NOMO-1 (cell line): ENCODE measurements at regions not wholly inside any gene's neighbourhood (a gene's known extent, or its start where the extent isn't known, plus 50 kb on each side); places are given as distances from the start of the nearest gene placed in this dataset.

ENCODE experiments used
- DNase-seq, 2 experiments: peaks; one replicate each; lab custom pipeline; 2025; ENCODE audit not compliant: unreplicated experiment in 2 of 2; lab: John Stamatoyannopoulos, UW

DNA sequence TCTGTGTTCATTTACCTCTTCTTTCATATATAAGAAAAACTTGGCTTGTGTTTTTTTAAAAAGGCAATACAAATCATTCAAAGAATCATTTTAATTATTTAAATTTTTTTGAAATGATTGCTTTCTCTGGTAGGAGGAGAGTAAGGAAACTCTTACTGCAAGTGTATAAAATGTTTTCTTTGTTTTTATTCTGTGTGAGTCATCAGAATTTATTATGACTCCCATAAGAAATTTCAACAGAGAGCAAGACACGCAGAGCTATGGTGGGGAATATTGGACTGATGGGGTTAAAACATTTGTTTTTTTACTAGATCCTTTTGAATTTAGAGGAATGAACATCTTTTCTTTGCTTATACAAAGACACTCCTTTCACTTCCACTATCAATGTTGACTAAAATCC is 119.1 kb upstream of the ATXN7L3B start:
- DNase-seq, result no peak

DNA sequence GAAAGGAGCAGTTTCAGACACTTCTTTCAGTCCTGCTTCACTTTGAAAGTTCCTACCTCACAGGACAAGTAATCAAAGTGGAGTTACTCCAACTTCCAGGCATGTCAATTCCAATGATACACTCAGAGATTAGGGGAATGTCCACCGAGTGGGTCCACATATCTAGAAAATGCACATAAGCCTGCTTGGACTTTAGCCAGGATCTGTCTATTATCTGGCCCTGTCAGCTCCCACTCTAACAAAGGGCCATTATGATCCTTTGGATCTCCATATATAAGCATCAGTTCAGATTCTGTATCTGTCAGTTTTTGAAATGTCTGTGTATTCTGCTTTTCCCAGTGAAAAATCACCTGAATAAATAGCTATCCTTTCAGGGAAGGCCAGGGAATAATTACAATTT is 112.9 kb upstream of the ATXN7L3B start:
- no peak for DNase-seq

DNA sequence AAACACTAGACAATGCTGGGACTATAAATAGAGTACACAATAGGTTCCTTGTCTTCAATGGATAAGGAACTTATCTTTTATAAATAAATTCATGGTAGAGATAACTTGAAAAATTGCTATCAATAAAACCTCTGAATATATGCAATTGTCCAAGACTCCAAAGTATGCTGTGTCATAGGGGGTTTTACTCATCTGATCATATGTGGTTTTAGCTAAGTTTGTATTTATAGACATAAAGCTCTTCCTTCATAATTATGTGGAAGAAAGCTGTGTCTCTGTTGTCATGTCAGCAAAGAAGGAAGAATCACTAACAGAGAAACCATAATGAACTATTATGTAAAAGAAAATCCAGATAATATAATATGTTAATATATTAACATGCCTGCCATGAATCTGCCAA is 111.5 kb upstream of the ATXN7L3B start:
- no peak for DNase-seq

DNA sequence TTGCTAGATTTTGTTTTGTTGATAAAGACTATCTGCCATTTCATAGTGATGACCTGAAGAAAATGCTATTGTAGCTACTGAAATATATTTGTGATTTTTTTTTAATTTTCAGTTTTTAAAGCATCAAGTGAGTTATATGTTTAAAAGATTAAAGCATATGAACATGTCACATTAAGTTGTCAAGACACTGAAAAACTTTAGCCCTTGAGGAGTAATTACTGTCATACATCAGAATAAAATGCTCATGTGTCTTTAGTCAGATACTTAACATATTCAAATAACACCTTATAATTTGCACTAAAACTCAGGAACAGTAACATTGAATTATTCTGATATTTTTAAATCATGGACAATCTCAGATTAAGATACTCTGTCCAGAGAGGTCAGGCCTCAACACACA is 108.1 kb upstream of the ATXN7L3B start:
- no peak for DNase-seq

DNA sequence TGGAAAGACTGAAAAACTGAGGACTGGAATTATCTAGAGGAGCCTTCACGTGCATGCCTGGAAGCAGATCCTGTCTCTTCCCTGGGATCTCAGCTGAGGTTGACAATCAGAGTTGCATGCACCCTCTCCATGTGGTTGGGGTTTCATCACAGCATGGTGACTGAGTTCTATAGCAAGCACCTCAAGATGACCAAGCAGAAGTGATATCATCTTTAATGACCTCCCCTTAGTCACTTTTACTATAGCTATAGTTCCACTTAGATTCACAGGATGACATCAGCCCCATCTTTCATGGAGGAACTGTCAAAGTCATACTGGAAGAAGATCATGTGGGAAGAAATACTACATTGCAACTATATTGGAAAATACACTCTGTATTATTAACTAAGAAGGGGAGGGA is 105.8 kb upstream of the ATXN7L3B start:
- DNase-seq, result no peak

DNA sequence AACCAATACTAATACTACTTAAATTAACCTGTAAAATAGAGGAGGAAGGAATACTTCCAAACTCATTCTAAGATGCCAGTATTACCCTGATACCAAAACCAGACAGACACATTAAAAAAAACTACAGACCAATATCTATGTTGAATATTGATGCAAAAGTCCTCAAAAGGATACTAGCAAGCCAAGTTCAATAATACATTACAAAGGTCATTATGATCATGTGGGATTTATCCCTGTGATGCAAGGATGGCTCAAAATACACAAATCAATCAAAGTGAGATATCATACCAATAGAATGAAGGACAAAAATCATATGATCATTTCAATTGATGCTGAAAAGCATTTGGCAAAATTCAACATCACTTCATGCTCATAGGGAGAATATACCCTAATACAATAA is 97.2 kb upstream of the ATXN7L3B start:
- no peak for DNase-seq

DNA sequence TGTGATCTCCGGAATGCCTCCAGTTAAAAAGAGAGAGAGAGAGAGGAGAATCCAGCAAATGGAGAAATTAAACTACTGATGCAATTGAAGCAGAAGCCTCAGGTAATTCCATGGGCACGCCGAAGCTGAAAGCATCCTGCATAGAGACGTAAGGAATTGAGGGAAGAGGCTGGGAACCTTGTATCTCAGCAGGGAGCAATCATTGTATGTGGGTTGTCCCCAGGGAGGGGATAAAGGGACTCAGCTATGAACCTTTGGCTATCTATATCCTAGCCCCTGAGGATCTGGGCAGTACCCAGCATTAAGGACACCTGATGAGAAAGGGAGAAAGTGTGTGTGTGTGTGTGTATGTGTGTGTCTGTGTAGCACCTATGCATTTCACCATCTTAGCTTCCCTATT is 95.8 kb upstream of the ATXN7L3B start:
- DNase-seq, result no peak

DNA sequence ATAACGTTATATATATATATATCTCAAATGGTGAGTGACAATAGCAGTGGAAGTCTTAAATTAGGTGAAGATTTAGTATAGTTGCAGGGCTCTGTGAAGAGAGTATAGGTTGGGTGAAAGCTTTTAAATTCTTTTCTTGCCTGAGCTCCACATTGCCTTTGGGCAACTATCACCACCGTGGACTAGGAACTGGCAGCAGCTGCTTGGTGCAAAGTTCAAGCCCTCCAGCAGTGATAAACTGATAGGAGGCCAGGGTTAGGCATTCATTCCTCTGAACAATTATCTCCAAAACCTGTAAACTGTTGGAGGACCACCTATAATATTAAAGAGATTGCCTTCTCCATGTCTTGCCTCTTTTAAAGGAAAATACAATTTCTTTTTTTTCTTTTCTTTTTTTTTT is 91.2 kb upstream of the ATXN7L3B start:
- DNase-seq, result no peak

DNA sequence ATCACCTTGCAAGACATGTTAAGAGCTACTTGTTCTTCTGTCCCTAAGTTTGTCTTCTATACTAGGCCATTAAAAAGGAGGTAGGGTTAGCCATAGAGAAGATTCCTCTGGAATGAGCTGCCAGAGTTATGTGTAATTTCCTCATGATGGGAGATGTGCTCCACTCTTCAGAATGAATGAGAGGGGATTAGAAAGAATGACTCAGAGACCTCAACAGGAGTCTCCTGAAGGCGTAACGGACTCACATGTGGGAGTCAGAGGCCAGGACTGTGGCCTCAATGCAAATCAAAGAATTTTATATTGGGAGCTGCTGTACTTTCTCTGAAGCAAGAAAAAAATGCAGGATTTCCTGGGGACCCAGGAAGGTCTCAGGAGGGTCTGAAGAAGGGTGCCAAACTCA is 87.8 kb upstream of the ATXN7L3B start:
- no peak for DNase-seq

DNA sequence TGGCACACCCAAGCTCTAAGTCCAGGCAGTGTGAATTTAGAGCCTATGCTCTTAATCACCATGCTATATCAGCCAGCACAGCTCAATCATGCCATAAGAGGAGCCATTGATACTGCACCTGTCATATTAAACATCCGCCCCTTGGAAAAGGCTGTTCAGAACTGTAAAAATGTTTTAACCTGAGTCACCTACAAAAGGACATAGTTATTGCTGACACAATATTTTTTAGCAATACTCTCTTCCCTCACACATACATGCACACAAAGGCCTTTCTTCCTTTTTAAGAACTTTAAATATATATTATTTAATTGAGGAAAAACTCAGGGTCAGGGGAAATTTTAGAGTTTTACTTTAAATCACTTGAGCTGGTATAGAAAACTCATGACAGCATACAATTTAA is 83.5 kb upstream of the ATXN7L3B start:
- DNase-seq, result no peak

DNA sequence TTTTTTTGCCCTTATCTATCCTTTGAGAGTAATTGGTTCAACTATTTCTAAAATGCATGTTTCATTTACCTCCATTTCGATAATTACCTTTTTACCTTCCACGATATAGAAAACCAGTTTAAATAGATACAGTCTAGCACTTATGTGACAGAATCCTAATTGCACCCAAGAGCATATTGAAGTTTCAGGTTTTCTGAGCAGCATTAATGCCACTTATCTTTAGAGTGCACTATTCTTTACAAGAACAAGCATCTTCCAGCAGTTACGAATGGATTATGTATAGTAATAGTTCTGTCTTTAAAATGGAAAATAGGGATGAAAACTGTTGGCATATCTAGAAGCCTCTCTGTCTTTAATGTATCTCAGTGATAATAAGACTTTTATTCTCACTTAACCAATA is 82.2 kb upstream of the ATXN7L3B start:
- DNase-seq, result no peak

DNA sequence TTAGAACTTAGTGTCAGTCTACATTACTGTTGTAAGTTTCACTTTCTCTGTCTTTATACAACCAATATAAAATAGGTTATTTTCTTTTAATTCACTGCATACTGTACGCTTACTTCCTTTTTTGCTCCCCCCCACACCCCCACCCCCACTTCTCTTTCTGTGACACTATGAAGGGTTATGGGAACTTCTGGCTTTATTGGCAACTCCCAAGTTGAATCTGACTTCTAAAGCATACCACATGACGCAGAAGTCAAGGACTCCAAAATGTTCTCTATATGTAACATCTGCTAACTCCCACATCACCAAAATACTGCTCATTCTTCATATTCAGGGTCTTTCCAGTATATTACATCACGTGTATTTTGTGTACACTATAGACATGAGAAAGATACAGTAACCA is 81.2 kb upstream of the ATXN7L3B start:
- DNase-seq, result no peak

DNA sequence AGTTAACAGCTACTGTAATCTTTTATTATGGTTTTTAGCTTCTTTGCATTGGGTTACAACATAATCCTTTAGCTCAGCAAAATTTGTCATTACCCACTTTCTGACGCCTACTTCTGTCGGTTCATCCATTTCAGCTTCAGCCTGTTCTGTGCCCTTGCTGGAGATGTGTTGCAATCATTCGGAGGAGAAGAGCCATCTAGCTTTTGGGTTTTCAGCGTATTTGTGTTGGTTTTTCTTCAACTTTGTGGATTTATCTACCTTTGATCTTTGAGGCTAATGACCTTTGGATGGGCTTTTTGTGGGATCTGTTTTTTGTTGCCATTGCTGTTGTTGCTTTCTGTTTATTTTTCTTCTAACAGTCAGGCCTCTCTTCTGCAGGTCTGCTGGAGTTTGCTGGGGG is 69.2 kb upstream of the ATXN7L3B start:
- DNase-seq, result no peak

DNA sequence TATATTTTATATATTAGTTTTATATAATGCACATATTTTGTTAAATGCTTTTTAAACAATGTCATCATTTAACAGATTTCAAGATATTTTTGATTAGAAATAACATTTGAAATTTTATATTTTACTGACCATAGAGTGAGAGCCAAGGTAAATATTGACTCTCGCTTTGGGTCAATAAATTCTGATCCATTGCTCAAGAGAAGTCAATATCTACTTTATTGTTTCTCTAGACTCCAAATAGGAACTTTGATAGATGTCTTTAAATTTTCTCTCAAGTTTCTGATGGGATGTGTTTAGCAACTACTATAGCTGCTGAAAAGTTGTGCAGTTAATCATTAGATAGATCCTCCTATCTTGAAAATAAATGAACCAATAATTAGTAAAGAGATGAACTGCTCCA is 61.4 kb upstream of the ATXN7L3B start:
- no peak for DNase-seq

DNA sequence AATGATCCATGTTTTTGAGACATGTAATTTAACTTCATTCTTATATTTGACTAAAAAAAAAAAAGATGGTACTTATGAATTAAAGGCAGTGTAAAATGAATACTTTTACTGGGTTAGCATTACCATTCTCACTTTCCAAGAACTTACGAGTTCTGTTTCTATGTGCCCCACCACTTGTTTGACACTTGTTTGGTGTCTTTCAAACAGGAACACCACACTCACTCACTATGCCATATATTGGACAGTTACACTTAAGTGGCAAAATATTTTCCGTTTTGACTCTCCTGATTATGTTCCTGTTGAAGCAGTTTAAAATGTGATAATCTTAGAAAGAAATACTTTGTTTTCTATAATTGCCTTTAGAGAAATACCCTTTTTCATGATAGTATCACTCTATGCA is 56.6 kb upstream of the ATXN7L3B start:
- no peak for DNase-seq

DNA sequence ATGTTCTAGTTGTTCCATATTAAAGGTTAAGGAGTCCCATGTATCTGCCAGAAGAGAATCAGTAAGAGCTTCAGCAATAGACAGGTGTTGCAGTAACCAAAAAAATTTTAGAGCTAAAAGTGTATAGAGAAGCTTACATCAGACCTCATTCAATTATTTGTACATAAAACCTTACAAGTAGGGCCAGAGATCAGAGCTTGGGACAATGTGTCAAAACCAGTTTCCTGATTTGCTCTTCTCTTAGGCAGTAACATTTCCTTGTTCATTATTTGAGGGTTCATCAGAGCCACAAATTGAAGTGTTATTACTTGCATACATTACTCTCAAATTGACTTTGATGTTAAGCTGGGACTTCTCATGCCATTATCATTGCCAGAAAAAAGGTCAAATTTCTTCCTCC is 55.5 kb upstream of the ATXN7L3B start:
- DNase-seq, result no peak

DNA sequence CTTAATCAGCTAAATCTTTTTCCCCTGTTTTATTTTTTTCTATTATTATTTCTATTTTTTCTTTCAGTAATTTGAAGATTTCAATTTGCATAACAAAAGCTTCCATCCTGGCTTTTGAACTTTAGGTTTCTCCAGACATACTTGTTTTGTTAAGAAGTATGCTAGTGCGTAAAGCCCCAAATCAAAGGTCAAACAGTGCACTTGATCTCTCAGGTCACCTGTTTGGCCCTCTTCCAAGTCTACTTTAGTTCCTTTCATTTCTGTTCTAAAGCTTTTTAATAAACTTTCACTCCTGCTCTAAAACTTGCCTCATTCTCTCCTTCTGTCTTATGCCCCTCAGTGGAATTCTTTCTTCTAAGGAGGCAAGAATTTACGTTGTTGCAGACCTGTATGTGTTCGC is 54.6 kb upstream of the ATXN7L3B start:
- no peak for DNase-seq
